SK-N-MC (cell line): ENCODE measurements at regions not wholly inside any gene's neighbourhood (a gene's known extent, or its start where the extent isn't known, plus 50 kb on each side); places are given as distances from the start of the nearest gene placed in this dataset.

Experiments
- DNase-seq: peaks from one replicate; pipeline ENCODE4 v3.0.0-alpha.2; 2011; ENCODE audit warnings: low read depth, low spot score
- H3K27ac ChIP-seq: fragments of 200-600 bp; sonication (generic); 2 replicates; pipeline ENCODE4 v1.5.1; 2016; ENCODE audit warnings: mixed run types
- H3K36me3 ChIP-seq: fragments of 200-600 bp; sonication (generic); 2 replicates; pipeline ENCODE4 v1.6.1; 2017; ENCODE audit warnings: antibody characterized with exemption, low read length, mixed read lengths; ENCODE audit not compliant: insufficient read depth
- H3K4me3 ChIP-seq: fragments of 200-600 bp; sonication (generic); 2 replicates; pipeline ENCODE4 v1.5.1; 2016
- H3K9ac ChIP-seq: fragments of 200-600 bp; sonication (generic); 2 replicates; pipeline ENCODE4 v1.8.0; 2017; ENCODE audit warnings: mixed run types, mixed read lengths; ENCODE audit not compliant: insufficient read length
- H3K9me3 ChIP-seq: fragments of 200-600 bp; sonication (generic); 2 replicates; pipeline ENCODE4 v1.6.1; 2017; ENCODE audit warnings: low read depth, mild to moderate bottlenecking, antibody characterized with exemption, low read length, moderate library complexity, mixed read lengths
- EZH2 ChIP-seq: fragments of 200-600 bp; sonication (generic); IDR thresholded peaks from one replicate; pipeline ENCODE4 v1.6.1; 2017; ENCODE audit warnings: antibody characterized with exemption
- FOXP2 ChIP-seq: optimal IDR thresholded peaks from 2 replicates; pipeline ENCODE3; 2011; ENCODE audit warnings: mild to moderate bottlenecking, moderate library complexity; ENCODE audit not compliant: insufficient read depth; ENCODE audit errors: extremely low read length, control extremely low read depth
- POLR2AphosphoS5 ChIP-seq: IDR thresholded peaks from 2 replicates; pipeline ENCODE4 v1.6.1; 2012; ENCODE audit warnings: mild to moderate bottlenecking, low read depth, low read length, borderline replicate concordance

- DNase-seq: no peak
- no peaks in the 10 kb centered on the region for H3K36me3 ChIP-seq
- H3K9me3 ChIP-seq: no peaks in the 10 kb centered on the region
- no peak overlapping the region for H3K27ac ChIP-seq
- no peak for TF ChIP-seq FOXP2
- TF ChIP-seq POLR2AphosphoS5: no peak
- TF ChIP-seq EZH2: no peak
- no peak overlapping the region for H3K9ac ChIP-seq
- H3K4me3 ChIP-seq: no peak overlapping the region
Measured at GRCh38 chr5:108675736-108676135, 72.0 kb upstream of the FER start.

- no peaks in the 10 kb centered on the region for H3K9me3 ChIP-seq
- H3K27ac ChIP-seq: no peak overlapping the region
- TF ChIP-seq FOXP2: no peak
- TF ChIP-seq POLR2AphosphoS5: no peak
- TF ChIP-seq EZH2: no peak
- no peak overlapping the region for H3K4me3 ChIP-seq
- no peak for DNase-seq
- no peaks in the 10 kb centered on the region for H3K36me3 ChIP-seq
- no peak overlapping the region for H3K9ac ChIP-seq
Measured at GRCh38 chr5:108672639-108673038, 75.1 kb upstream of the FER start.

GRCh38 chr5:108670591-108671289, 77.0 kb upstream of the FER start:
- TF ChIP-seq EZH2 (no peak), POLR2AphosphoS5 (no peak), FOXP2 (no peak)

GRCh38 chr5:108669462-108669861, 78.2 kb upstream of the FER start:
- Histone ChIP-seq H3K4me3 (no peak overlapping the region), H3K9me3 (no peaks in the 10 kb centered on the region), H3K27ac (no peak overlapping the region), H3K9ac (no peak overlapping the region), H3K36me3 (no peaks in the 10 kb centered on the region)
- no peak for DNase-seq
- TF ChIP-seq POLR2AphosphoS5 (no peak), FOXP2 (no peak), EZH2 (no peak)

More at GRCh38 chr5:108670591-108671289, 77.0 kb upstream of the FER start:
- H3K4me3 ChIP-seq: no peak overlapping the region
- no peak for DNase-seq
- no peaks in the 10 kb centered on the region for H3K36me3 ChIP-seq
- H3K9ac ChIP-seq: no peak overlapping the region
- no peaks in the 10 kb centered on the region for H3K9me3 ChIP-seq
- H3K27ac ChIP-seq: no peak overlapping the region

GRCh38 chr5:108661590-108662219, 86.0 kb upstream of the FER start:
- Histone ChIP-seq H3K36me3 (no peaks in the 10 kb centered on the region), H3K4me3 (no peak overlapping the region), H3K9me3 (no peaks in the 10 kb centered on the region), H3K9ac (no peak overlapping the region), H3K27ac (no peak overlapping the region)
- no peak for DNase-seq
- no peak for TF ChIP-seq FOXP2
- TF ChIP-seq EZH2: no peak
- TF ChIP-seq POLR2AphosphoS5: no peak

GRCh38 chr5:108661024-108661423, 86.7 kb upstream of the FER start:
- Histone ChIP-seq H3K27ac (no peak overlapping the region), H3K9me3 (no peaks in the 10 kb centered on the region), H3K36me3 (no peaks in the 10 kb centered on the region), H3K9ac (no peak overlapping the region), H3K4me3 (no peak overlapping the region)
- TF ChIP-seq FOXP2 (no peak), POLR2AphosphoS5 (no peak), EZH2 (no peak)
- no peak for DNase-seq

GRCh38 chr5:108660291-108660690, 87.4 kb upstream of the FER start:
- no peak for TF ChIP-seq POLR2AphosphoS5
- TF ChIP-seq EZH2: no peak
- no peak for TF ChIP-seq FOXP2
- no peak for DNase-seq
- no peaks in the 10 kb centered on the region for H3K36me3 ChIP-seq
- H3K27ac ChIP-seq: no peak overlapping the region
- no peak overlapping the region for H3K9ac ChIP-seq
- no peaks in the 10 kb centered on the region for H3K9me3 ChIP-seq
- no peak overlapping the region for H3K4me3 ChIP-seq

GRCh38 chr5:108659531-108659930, 88.2 kb upstream of the FER start:
- no peaks in the 10 kb centered on the region for H3K36me3 ChIP-seq
- TF ChIP-seq POLR2AphosphoS5: no peak
- TF ChIP-seq FOXP2: no peak
- TF ChIP-seq EZH2: no peak
- H3K9ac ChIP-seq: no peak overlapping the region
- DNase-seq: no peak
- H3K4me3 ChIP-seq: no peak overlapping the region
- H3K9me3 ChIP-seq: no peaks in the 10 kb centered on the region
- no peak overlapping the region for H3K27ac ChIP-seq
